Panc1 (cell line): ENCODE measurements at regions not wholly inside any gene's neighbourhood (a gene's known extent, or its start where the extent isn't known, plus 50 kb on each side); places are given as distances from the start of the nearest gene placed in this dataset.

ENCODE experiments used
- CTCF ChIP-seq: fragments of 450-650 bp; IDR thresholded peaks from 2 replicates; pipeline ENCODE4 v1.5.1; 2017; ENCODE audit warnings: mild to moderate bottlenecking
- POLR2AphosphoS5 ChIP-seq: IDR thresholded peaks from 2 replicates; pipeline ENCODE4 v1.6.1; 2012; ENCODE audit warnings: mild to moderate bottlenecking, low read depth, low read length, moderate library complexity
- REST ChIP-seq, 2 experiments: IDR thresholded peaks; 2 replicates each; pipeline ENCODE4 v1.6.1; 2011 to 2012; ENCODE audit warnings: low read depth in 2 of 2, control low read depth in 1 of 2, low read length in 1 of 2, mild to moderate bottlenecking in 1 of 2, moderate library complexity in 1 of 2; ENCODE audit not compliant: insufficient read depth in 1 of 2
- TCF7L2 ChIP-seq: IDR thresholded peaks from 2 replicates; pipeline ENCODE4 v1.6.1; 2011; ENCODE audit warnings: mild to moderate bottlenecking, low read depth, low read length, inconsistent platforms

- no peak for TF ChIP-seq POLR2AphosphoS5
- no peak for TF ChIP-seq TCF7L2
- no peak for TF ChIP-seq CTCF
- no peak for TF ChIP-seq REST (IDR thresholded peaks at IDR 0.05; ENCODE audit: insufficient read depth in 1 of 2, low read depth in 2 of 2, low read length in 1 of 2)
Measured at GRCh38 chr16:86825631-86826030, 247.3 kb downstream of the FOXL1 start.
